Amniotic stem cell (primary cell): ENCODE measurements at regions not wholly inside any gene's neighbourhood (a gene's known extent, or its start where the extent isn't known, plus 50 kb on each side); places are given as distances from the start of the nearest gene placed in this dataset.
"Not testable (repeated sequence)": the region's sequence is repeated elsewhere in the genome, so short reads cannot be mapped to it uniquely, and the experiment has no call there.

Source experiments
- DNase-seq: peaks from one replicate; lab custom pipeline; 2025; lab: John Stamatoyannopoulos, UW

- no peak for DNase-seq
These were observed 108.3 kb upstream of the CPSF6 start for GRCh38 chr12:69131077-69131476.

DNA sequence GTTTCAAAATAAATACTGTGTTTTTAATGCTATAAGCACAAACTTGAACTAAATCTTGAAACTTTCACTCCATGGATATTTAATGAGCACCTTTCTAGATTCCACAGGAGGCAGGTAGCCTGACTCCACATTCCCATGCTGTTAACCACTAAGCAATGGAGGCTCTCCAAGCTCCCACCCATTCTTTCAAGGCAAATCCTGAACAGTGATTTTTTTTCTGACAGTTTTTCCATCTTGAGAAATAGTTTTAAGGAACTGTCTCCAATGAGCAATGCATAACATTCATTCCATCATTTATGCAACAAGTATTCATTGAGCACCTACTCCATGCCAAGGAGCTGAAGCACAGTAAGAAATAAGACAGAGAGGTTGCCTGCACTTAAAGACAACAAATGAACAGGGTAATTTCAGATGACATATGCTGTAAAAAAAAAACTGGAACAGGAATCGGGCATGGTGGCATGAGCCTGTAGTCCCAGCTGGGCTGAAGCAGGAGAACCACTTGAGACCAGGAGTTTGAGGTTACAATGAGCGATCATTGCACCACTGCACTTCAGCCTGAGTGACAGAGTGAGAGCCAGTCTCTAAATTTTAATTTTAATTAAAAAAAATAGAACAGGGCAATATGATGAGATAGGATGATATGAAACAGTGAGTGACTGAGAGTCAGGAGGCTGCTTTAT lies 102.3 kb upstream of the CPSF6 start:
- no peak for DNase-seq

GRCh38 chr12:69141074-69141473 lies 98.3 kb upstream of the CPSF6 start:
- no peak for DNase-seq

GRCh38 chr12:69149270-69149669 lies 90.1 kb upstream of the CPSF6 start:
- no peak for DNase-seq

- DNase-seq, result no peak
These were observed 89.1 kb upstream of the CPSF6 start for GRCh38 chr12:69150083-69150795.

DNA sequence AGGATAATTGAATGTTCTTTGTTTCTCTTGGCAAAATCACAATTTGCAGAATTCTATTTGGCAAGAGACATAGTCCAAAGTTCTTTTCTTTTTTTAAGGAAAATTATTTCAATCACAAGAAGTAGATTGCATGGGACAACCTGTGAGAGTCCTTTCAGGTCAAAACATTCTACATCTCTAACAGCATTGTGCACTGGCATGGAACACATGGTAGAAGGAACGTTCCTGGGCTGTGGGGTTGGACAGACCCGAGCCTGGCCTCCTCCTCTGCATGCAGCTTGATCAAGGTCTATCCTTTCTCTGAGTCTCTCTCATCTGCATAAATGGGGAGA lies 88.6 kb upstream of the CPSF6 start:
- no peak for DNase-seq

DNA sequence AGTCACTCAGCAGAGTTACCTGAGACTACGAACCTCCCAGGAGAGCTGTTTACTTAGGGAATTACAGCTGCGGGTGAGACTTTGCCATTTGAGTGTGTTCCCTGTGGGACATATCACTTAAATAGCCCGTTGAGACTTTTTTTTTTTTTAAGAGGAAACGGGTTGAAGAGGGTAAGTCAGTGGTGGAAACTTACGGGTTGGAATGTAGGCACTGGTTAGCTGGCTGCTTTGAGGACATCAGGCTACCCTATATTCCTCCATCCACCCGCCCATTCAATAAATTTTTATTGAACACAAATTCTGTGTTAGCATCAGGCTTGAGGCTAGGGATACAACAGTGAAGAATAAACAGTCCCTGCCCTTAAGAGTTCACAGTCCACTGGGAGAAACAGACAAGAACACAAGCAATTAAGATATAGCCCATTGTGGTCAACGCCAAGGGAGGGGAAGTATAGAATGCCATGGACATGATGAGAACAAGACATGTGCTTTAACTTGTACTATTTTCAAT lies 88.1 kb upstream of the CPSF6 start:
- no peak for DNase-seq

DNA sequence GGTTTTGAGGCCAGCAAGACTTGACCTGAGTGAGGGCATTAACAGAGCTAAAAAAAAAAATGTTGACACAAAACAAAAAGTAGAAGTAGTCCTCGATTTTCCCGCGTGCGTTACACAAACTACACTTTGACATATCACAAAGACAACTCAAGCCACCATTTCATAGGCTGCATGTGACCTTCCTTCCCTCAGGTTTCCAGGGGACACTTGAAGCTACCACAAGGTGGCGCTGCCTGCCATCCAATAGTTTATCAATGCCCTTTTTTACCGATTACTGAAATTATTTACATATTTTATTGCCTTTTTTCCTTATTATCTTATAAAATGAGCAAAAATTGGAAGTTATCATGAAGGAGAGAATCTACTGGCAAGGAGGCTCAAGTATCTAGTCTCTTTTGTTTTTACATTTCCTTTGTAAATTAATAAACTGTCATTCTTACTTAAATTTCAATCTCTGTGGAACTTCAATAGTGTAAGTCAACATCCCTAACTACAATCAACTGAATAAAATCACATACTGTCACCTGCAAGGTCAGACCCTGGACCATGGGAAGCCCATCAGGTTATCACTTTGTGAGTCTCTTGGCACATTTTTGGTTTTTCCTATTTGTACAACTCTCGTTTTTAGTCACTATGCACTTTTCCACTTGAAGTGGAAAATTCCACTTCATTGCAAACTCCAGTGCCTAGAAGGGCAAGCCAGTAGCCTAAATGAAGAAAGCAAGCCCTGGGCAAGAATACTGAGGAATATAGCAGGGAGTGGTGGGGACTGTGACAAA lies 84.6 kb upstream of the CPSF6 start:
- DNase-seq, result peak; percentile 19

GRCh38 chr12:69157023-69157655 lies 82.2 kb upstream of the CPSF6 start:
- DNase-seq, result peak; percentile 25

GRCh38 chr12:69161829-69162228 lies 77.5 kb upstream of the CPSF6 start:
- no peak for DNase-seq

DNA sequence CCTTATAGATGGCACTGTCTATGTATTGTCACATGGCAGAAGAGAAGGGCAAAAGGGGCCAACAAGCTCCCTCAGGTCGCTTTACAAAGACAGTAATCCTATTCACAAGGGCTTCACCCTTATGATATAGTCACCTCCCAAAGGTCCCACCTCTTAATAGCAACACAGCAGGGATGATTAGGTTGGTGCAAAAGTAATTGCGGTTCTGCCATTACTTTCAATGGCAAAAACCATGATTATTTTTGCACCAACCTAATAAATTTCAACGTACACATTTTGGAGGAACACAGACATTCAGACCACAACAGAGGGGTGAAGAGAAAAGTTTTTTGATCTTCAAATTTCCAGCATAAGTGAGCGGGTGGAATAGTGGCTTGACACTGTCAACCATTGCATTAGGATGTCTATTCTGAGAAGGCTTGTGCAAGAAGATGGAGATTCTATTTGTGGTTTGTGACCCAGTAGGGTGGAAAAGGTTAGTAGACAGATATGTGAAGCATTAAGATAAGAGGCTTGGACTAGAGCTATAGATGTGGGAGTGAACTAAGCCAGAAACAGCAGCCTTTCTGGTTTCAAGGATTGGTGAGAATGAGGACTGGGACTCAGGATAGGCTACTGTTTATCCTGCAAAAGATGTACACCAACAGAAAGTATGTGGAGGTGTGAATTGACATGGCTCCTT lies 75.5 kb upstream of the CPSF6 start:
- no peak for DNase-seq

DNA sequence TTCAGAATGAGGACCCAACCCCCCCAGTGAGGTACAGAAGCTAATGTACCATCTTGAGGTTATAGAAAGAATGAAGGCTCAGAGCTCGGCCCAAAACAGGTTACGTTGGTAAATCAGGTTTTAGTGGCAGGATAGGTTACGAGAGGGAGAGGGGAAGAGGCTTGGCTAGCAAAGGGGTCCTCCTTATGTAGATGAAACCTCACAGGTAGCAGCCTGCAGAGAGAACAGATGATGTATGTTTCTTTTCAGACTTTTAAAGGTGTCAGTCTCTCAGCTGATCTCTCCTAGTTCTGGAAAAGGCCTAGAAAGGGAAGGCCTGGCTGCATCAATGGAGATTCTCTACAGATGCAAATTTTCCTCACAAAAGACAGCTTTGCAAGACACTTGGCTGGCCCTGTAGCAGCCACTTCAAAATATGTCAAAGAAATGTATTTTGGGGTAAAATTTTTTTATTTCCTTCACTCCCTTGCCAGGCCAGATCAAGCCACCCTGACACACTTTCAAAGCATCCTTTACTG lies 71.7 kb upstream of the CPSF6 start:
- DNase-seq, result no peak

GRCh38 chr12:69168363-69168762 lies 71.0 kb upstream of the CPSF6 start:
- DNase-seq, result no peak

DNA sequence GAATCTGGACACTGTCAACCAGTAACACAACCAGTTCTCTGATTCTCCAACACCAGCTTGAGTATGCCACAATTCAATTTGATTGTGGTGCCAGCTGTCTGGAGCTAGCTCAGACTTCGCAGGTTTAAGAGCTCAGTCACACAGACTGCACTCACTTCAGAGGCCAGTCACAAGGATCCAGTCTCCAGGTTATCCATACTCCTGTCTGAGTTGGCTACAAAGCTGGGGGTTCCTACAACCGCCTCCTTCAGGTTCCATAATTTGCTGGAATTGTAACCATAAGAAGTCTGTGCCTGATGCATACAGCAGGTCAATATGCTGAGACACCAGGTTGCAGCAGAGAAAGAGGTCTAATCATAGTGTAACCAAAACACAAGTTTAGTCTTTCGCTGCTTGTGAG lies 70.5 kb upstream of the CPSF6 start:
- DNase-seq, result no peak

GRCh38 chr12:69170293-69170692 lies 69.1 kb upstream of the CPSF6 start:
- DNase-seq, result no peak

- DNase-seq, result no peak
These were observed 67.5 kb upstream of the CPSF6 start for GRCh38 chr12:69171881-69172280.

- no peak for DNase-seq
These were observed 66.9 kb upstream of the CPSF6 start for GRCh38 chr12:69172491-69172890.

GRCh38 chr12:69173368-69173767 lies 66.0 kb upstream of the CPSF6 start:
- no peak for DNase-seq

GRCh38 chr12:69179786-69180185 lies 59.6 kb upstream of the CPSF6 start:
- DNase-seq, result no peak

DNA sequence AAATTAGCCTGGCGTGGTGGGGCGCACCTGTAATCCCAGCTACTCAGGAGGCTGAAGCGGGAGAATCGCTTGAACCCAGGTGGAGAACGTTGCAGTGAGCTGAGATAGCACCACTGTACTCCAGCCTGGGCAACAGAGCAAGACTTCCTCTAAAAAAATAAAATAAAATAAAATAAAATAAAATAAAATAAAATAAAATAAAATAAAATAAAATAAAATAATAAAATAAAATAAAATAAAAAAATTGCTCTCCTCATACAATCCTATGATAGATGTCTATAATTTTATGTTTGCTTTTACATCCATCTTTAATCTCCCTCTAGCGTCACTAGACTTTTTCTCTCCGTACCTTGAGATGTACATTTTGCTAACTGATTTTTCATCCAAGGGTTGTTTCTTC lies 51.8 kb upstream of the CPSF6 start:
- DNase-seq, result not testable (repeated sequence)

GRCh38 chr12:69189378-69189978 lies 49.9 kb upstream of the CPSF6 start:
- no peak for DNase-seq
